ENCODE measurements at regions not wholly inside any gene's neighbourhood (a gene's known extent, or its start where the extent isn't known, plus 50 kb on each side); places are given as distances from the start of the nearest gene placed in this dataset.

DNA sequence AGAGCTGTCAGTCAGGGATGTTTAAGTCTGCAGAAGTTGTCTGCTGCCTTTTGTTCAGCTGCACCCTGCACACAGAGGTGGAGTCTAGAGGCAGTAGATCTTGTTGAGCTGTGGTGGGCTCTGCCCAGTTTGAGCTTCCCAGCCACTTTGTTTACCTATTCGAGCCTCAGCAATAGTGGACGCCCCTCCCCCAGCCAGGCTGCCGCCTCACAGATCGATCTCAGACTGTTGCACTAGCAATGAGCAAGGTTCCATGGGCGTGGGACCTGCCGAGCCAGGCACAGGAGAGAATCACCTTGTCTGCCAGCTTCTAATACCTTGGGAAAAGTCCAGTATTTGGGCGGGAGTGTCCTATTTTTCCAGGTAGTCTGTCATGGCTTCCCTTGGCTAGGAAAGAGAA, 225.1 kb upstream of the RASA1 start:
- TF ChIP-seq, protein P1, sequence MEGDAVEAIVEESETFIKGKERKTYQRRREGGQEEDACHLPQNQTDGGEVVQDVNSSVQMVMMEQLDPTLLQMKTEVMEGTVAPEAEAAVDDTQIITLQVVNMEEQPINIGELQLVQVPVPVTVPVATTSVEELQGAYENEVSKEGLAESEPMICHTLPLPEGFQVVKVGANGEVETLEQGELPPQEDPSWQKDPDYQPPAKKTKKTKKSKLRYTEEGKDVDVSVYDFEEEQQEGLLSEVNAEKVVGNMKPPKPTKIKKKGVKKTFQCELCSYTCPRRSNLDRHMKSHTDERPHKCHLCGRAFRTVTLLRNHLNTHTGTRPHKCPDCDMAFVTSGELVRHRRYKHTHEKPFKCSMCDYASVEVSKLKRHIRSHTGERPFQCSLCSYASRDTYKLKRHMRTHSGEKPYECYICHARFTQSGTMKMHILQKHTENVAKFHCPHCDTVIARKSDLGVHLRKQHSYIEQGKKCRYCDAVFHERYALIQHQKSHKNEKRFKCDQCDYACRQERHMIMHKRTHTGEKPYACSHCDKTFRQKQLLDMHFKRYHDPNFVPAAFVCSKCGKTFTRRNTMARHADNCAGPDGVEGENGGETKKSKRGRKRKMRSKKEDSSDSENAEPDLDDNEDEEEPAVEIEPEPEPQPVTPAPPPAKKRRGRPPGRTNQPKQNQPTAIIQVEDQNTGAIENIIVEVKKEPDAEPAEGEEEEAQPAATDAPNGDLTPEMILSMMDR (IDR thresholded peaks at IDR 0.05; ENCODE audit: insufficient read depth, low read length, poor library complexity, severe bottlenecking) = no peak
- no peak for TF ChIP-seq EZH2phosphoT487 (conservative IDR thresholded peaks at IDR 0.05; ENCODE audit: low read length)
